ENCODE measurements at regions not wholly inside any gene's neighbourhood (a gene's known extent, or its start where the extent isn't known, plus 50 kb on each side); places are given as distances from the start of the nearest gene placed in this dataset.

- no peak for TF ChIP-seq POLR2AphosphoS5 (IDR thresholded peaks at IDR 0.05; ENCODE audit: low read depth)
- TF ChIP-seq CTCF (IDR thresholded peaks at IDR 0.05; ENCODE audit: insufficient read depth, low read length), result no peak
- TF ChIP-seq REST (IDR thresholded peaks at IDR 0.05; ENCODE audit: insufficient replicate concordance, low read depth), result no peak
- TF ChIP-seq GABPA (IDR thresholded peaks at IDR 0.05; ENCODE audit: low read depth), result no peak
- TF ChIP-seq SPI1 (IDR thresholded peaks at IDR 0.05; ENCODE audit: borderline replicate concordance, low read depth), result no peak
Observed at GRCh38 chr14:97029800-97030199, 232.6 kb downstream of the VRK1 start.
